ENCODE measurements at regions not wholly inside any gene's neighbourhood (a gene's known extent, or its start where the extent isn't known, plus 50 kb on each side); places are given as distances from the start of the nearest gene placed in this dataset.
A peak's percentile ranks its signal among the peaks of the same experiment; 100 is the strongest.
"Not testable (repeated sequence)": the region's sequence is repeated elsewhere in the genome, so short reads cannot be mapped to it uniquely, and the experiment has no call there.

GRCh38 chr14:37851054-37851453, 255.6 kb downstream of the TTC6 start:
- DNase-seq = no peak

DNA sequence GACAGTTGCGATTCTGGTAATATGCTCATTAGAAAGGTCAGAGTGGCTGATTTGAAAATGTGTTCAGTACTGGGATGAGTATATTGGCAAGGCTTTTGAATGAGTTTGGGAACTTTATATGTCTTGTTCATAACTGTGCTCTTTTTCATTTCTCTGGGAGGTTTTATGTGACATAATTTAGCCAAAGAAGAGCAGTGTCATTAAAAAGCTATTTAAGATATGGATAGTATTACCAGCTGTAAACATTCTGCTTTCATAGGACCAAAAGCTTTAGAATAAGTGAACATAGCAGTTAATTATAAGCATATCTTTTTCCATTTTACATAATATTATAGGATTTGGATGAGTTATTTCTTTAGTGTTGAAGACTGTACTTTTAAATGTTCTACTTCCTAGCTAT, 260.4 kb downstream of the TTC6 start:
- no peak for DNase-seq

DNA sequence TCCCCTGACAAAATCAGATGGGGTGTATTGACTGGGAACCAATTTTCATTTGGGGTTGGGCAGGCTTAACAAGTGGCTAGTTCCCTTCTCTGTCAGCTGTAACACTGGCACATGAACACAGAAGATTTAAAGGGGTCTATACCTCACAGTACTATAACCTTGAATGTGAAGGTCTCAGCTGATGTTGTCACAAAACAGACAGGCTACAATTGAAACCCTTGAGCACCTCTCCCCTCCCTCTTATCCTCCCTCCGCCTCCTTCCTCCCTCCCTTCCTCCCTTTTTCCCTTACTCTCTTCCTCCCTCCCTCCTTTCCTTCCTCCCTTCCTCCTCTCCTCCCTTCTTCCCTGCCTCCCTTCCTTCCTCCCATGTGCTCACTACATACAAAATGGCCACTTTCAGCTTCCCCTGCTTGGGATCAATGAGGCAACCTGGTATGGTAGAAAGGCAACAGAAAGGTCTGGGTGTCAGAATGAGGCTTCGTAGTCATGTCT, 262.4 kb downstream of the TTC6 start:
- no peak for DNase-seq

- DNase-seq = no peak
Measured at GRCh38 chr14:37858733-37859132, 263.3 kb downstream of the TTC6 start.

DNA sequence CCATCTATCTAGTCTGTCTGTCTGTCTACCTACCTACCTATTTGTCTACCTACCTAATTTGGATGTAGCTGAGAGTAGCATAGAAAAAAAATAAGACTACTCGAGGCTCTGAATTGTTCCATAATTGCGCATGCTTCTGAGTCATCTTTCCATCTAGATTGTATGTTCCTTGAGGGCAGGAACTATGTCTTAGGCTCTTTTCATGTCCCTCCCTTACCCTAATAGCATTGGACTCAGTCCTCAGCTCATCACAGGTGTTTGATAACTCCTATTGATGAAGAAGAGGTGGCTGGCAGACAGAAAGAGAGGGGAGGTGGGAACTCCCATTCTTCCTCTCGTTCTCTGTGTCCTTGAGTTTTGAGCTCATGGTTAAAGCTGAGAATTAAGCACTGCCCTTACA, 263.7 kb downstream of the TTC6 start:
- DNase-seq = no peak

- no peak for DNase-seq
Measured at GRCh38 chr14:37862263-37862662, 266.8 kb downstream of the TTC6 start.

DNA sequence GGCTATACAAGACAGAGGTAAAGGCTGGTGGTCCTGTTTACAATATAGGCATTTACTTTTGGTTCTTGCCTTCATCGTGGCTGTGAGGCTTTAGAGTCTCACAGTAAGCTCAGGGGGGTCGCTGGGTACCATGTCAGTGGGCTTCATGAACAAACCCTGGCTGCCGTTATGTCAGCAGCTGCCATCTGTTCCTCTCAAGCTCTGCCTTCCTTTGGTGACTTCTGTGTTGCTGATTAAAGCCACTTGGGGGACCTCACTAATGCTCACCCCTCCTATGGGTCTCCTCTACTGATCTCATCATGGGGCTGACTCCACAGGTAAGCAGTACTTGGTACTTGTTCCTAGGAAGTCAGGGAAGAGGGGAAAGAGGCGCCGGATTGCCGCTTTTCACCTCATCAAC, 268.7 kb downstream of the TTC6 start:
- DNase-seq = no peak

DNA sequence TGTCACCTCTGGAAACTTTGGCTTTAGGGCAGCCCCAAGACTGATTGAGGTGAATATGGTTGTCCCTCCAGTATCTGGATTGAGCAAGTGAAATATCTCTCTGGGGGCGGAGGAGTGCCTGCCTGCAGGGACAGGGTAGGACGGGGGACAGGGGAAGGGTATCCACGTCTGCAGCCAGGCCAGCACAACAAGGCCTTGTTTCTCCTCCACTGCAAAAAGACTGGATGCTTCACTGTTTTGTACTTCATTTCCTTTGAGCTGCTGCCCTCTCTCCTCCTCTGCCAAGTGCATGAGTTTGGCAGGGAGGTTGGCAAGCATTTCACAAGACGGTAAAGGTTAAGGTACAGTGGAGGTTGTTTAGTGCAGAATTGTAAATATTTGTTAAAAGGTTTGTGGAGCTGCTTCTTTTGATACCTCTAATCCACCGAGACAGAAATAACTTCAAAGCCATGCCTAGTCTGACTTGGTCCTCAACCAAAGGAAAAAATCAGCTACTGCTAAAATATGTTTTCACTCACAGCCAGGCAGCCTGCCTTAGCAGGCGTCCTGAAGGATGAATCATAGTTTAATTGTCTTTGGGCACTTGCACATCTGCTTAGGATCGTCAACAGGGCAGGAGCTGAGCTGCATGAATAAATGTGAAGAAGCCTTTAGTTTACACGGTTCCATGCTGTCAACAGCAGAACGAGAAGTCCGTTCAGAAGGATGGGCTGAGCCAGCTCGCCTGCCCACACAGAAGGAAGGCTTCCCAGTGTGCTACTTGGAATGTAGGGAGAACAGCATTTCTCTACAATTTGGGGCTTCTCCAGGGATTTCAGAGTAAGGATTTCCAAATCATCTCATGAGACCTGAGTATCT, 269.7 kb downstream of the TTC6 start:
- DNase-seq = peak; percentile 7

DNA sequence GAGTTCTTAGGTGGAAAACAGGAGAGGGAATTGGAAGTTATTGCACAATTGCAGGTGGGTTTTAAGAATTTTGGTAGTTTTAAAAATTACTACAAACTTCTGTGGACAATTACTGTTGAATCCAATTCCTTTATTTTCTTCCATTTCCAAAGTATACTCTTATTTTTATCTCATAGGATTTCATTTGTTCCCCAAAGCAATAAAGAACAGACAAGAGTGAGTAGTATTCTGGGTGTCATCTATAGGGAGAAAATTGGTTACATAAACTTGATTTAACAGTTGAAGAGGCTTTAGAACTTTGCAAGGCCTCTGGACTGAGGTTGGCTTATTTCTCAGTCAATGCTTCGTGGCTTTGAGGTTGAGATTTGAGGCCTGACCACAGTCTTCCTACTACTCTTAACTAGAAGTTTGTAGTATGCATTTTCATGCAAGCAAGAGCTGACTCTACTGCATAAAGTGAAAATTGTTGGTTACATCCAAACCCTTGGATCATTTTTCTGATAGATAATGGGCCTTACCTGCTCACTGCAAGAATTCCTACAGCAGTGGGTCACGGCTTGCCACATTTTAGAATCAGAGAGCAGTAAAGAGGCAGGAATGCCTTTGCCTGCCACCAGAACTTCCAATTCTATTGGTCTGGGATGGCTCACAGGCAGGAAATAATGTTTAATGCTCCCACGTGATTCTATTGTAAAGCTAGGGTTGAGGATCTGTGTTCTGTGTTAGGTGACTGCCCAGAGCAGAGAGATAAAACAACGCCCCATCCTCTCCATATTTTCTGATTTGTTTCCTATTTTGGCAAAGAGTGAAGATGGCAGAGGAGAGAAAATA, 270.5 kb downstream of the TTC6 start:
- no peak for DNase-seq

GRCh38 chr14:37869633-37870032, 274.2 kb downstream of the TTC6 start:
- no peak for DNase-seq

GRCh38 chr14:37870170-37870569, 274.7 kb downstream of the TTC6 start:
- no peak for DNase-seq

DNA sequence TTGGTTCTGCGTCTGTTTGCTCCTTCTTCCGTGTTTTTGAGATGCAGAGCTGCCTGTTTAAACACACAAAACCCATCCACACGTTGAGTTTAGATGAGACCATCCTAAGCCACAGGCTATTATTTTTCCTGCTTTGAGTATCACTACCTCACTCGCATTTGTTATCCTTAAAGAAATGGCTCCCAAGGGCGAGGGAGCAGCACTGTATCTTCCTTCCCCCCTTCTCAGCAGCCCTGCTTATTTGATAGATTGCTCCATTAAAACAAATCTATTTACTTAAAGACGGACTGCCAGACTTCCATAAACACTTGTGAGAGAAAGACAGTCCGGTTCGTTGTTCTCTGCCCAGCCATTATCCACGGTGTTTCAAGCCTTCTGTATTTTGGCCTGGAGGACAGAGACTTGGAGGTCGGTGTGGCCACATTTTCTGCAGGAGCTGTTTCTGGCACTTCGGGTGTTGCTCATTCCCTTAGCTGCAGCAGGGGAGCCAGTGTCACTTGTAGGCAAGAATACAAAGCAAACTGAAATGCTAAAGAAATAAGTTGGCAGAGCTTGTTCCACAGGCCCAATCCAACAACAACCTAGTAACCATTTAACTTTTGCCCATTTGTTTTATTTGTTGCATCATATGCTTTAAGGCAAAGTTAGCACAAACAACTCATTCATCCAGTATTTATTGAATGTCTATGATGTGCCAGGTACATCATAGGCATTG, 275.4 kb downstream of the TTC6 start:
- no peak for DNase-seq

GRCh38 chr14:37874065-37874428, 278.6 kb downstream of the TTC6 start:
- DNase-seq = not testable (repeated sequence)

GRCh38 chr14:37874429-37875109, 279.1 kb downstream of the TTC6 start:
- DNase-seq = peak; percentile 76

GRCh38 chr14:37888234-37888633, 292.8 kb downstream of the TTC6 start:
- DNase-seq = no peak

GRCh38 chr14:37889087-37889486, 293.7 kb downstream of the TTC6 start:
- DNase-seq = peak; percentile 42

DNA sequence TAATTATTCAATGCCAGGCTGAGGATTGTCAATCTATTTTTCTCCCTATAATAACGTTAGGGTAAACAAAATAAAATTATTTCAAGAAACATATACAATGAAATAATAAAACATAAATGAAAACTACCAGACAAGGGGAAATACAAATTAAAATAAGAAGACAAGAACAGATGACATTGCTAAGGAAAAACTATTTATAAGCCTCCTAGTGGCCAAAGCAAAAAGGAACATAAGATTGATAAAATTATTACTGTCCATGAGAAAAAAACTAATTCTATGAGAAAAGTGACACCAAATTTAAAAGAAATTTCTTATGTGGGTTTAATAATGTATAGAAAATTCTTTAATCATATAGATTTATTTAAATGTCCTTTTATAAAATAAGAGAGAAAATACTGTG, 294.7 kb downstream of the TTC6 start:
- peak; percentile 16 for DNase-seq

GRCh38 chr14:37891500-37891899, 296.1 kb downstream of the TTC6 start:
- not testable (repeated sequence) for DNase-seq

DNA sequence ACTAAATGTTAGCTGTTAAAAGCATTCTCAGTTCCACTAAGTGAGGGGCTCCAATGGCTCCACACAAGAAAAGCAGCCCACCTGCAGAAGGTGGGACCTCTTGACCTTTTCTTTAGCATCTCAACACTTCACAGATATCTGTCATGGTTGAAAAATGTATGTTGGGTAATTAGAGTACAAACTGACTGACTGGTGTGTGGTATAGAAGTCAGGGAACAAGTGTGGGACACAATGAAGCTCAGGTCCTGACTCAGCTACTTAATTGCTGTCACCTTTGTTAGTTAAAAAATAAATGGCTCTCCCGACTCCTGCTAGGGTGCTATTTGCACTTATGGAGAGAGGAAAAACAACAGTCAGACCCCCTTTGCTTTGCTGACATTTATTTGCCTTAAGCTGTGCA, 299.0 kb downstream of the TTC6 start:
- DNase-seq = no peak

GRCh38 chr14:37899365-37899764, 303.9 kb downstream of the TTC6 start:
- no peak for DNase-seq

DNA sequence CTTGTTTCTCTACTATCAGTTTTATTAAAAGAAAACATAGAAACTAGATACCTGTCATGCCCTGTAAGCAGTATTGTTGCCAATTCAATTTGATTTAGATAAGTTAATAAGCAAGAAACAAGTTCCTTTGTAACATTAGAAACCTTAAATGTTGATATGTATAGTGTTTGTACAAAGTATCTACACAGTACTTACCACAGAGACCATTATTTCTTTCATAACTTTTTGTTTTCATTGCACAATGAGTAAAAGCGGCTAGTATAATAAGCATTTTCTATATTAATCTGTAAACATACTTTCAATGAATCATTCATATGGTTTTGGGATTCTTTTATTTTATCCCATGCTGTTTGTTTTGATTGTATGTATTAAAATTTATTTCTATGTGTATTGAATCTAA, 305.1 kb downstream of the TTC6 start:
- no peak for DNase-seq

DNA sequence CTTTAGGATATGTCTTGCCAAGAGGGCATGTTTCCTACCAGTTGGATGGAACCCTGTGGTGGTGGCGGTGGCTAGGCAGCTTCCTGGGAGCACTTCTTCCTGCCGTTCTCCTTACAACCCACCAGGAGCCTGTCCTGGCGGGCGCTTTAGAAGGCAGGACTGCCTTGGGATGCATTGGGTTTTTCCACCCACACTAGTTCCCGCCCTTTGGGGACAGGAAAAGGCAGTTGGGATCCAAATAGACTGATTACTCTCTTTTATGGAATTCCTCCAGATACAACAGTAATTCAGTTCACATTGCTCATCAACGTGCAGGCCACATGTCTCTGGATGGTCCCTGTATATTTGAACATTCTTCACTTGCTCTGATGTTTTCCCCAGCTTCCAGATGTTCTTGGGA, 305.7 kb upstream of the SSTR1 start:
- DNase-seq = no peak

Data from NCI-H2171 treated with DMSO at 0.1 percent for 48 hours (cell line).